T-cell (primary cell): ENCODE measurements at regions not wholly inside any gene's neighbourhood (a gene's known extent, or its start where the extent isn't known, plus 50 kb on each side); places are given as distances from the start of the nearest gene placed in this dataset.

Experiments used
- ATAC-seq, 4 experiments: fragments of 200-7000 bp in 3 of 4; fragments of 150-1000 bp in 1 of 4; cut with Tn5 transposase; replicated peaks in 1 of 4; 1 replicate in 3 of 4; 2 replicates in 1 of 4; pipeline ENCODE4 v1.10.0; 2021; ENCODE audit warnings: moderate library complexity in 3 of 4, mild to moderate bottlenecking in 2 of 4, moderate number of reproducible peaks in 1 of 4
- CTCF ChIA-PET, 2 donors: fragments of 300-600 bp; sonication (Branson Sonifier 250); formaldehyde crosslinking; loops; one replicate each; lab custom pipeline; 2022; ENCODE audit warnings: antibody characterized with exemption in 2 of 2; lab: Charles Lee
- POLR2A ChIA-PET, 2 donors: fragments of 300-600 bp; sonication (Branson Sonifier 250); formaldehyde crosslinking; loops; one replicate each; lab custom pipeline; 2022; ENCODE audit warnings: antibody characterized with exemption in 2 of 2; lab: Charles Lee
- DNase-seq, 35 experiments: peaks; one replicate each; pipeline versions ENCODE4 v3.0.0 to v3.0.0-alpha.2; 2013 to 2023
- H3K27ac ChIP-seq: one replicate; pipeline ENCODE4 v1.5.1; 2013; ENCODE audit warnings: low read length
- H3K27me3 ChIP-seq, 2 experiments: replicated peaks in 1 of 2; 1 replicate in 1 of 2; 2 replicates in 1 of 2; pipeline versions ENCODE4 v1.6.1 to v1.7.0; 2013; ENCODE audit warnings: low read length in 1 of 2, mixed read lengths in 1 of 2; ENCODE audit not compliant: control insufficient read depth in 2 of 2, insufficient read depth in 2 of 2; ENCODE audit errors: extremely low read depth in 1 of 2
- H3K36me3 ChIP-seq, 2 donors: 1 replicate in 1 of 2; 2 replicates in 1 of 2; pipeline versions ENCODE4 v1.6.1 to v1.7.0; 2013; ENCODE audit warnings: low read length in 1 of 2; ENCODE audit not compliant: control insufficient read depth in 2 of 2, insufficient read depth in 1 of 2; ENCODE audit errors: extremely low read depth in 1 of 2
- H3K4me1 ChIP-seq, 2 experiments: 1 replicate in 1 of 2; 2 replicates in 1 of 2; pipeline versions ENCODE4 v1.6.1 to v1.7.0; 2013; ENCODE audit warnings: low read length in 2 of 2, mixed read lengths in 1 of 2; ENCODE audit not compliant: insufficient read depth in 2 of 2, control insufficient read depth in 1 of 2; ENCODE audit errors: extremely low read depth in 1 of 2
- H3K4me3 ChIP-seq, 2 donors: 1 replicate in 1 of 2; 2 replicates in 1 of 2; pipeline versions ENCODE4 v1.5.1 to v1.7.0; 2013; ENCODE audit warnings: mild to moderate bottlenecking in 2 of 2, low read length in 1 of 2, moderate library complexity in 1 of 2; ENCODE audit not compliant: control insufficient read depth in 1 of 2; ENCODE audit errors: extremely low read depth in 1 of 2
- H3K9me3 ChIP-seq: 2 replicates; pipeline ENCODE4 v1.7.0; 2013
- H3K27ac Mint-ChIP-seq, 2 donors: one replicate each; pipeline ENCODE4 v1.8.0; 2020 to 2021; ENCODE audit warnings: mild to moderate bottlenecking in 2 of 2, mixed read lengths in 2 of 2
- H3K27me3 Mint-ChIP-seq, 2 donors: one replicate each; pipeline ENCODE4 v1.8.0; 2021 to 2022; ENCODE audit warnings: mixed read lengths in 2 of 2
- H3K36me3 Mint-ChIP-seq: one replicate; pipeline ENCODE4 v1.8.0; 2021; ENCODE audit warnings: mixed read lengths
- H3K4me1 Mint-ChIP-seq, 3 donors: one replicate each; pipeline ENCODE4 v1.8.0; 2020 to 2022; ENCODE audit warnings: mixed read lengths in 3 of 3, mild to moderate bottlenecking in 1 of 3
- H3K4me3 Mint-ChIP-seq, 3 donors: one replicate each; pipeline ENCODE4 v1.8.0; 2020 to 2022; ENCODE audit warnings: mild to moderate bottlenecking in 3 of 3, mixed read lengths in 3 of 3, moderate library complexity in 3 of 3
- H3K9me3 Mint-ChIP-seq, 3 donors: one replicate each; pipeline ENCODE4 v1.8.0; 2020 to 2022; ENCODE audit warnings: mixed read lengths in 3 of 3
- WGBS: methylation state at CpG from one replicate; pipeline ENCODE4 v1.1.5; 2013; ENCODE audit warnings: missing lambda C conversion rate; ENCODE audit not compliant: insufficient coverage; 5-methylcytosine and 5-hydroxymethylcytosine counted together

DNA sequence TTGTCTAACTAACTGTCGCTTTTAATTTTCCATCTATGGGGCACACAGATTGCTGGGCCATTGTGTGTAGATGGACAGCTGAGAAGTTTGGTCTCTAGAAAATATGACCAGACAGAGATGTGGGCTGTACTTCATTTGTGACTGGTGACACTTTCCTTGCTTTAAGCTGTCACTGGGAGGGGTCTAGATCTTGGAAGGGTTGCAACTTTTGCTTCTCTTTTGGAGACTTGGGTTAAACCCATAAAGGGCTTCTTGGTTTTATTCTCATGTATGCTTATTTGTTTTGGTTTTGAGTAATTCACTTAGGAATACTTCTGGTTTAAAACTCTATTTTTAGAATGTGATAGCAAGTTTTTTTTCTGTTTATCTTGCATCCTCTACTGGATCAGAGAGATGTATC is 80.2 kb downstream of the ETS2 start:
- Mint-ChIP-seq H3K27me3 (peaks cover 21 to 22% of the 10 kb centered on the region in 2 donors), H3K36me3 (no peaks in the 10 kb centered on the region), H3K9me3 (peaks cover 20 to 40% (median 26%) of the 10 kb centered on the region in 3 donors), H3K4me3 (no peak overlapping the region), H3K4me1 (no peaks in the 10 kb centered on the region), H3K27ac (no peak overlapping the region)
- Histone ChIP-seq H3K9me3 (peaks cover 4% of the 10 kb centered on the region), H3K4me1 (no peaks in the 10 kb centered on the region), H3K4me3 (no peak overlapping the region), H3K27me3 (no peaks in the 10 kb centered on the region), H3K27ac (no peak overlapping the region), H3K36me3 (no peaks in the 10 kb centered on the region)
- CTCF ChIA-PET = no interaction called here
- DNase-seq (no peak), ATAC-seq (no peak)
- no CpG with 5 or more reads among the region's 1 CpG for WGBS
- POLR2A ChIA-PET = no interaction called here

DNA sequence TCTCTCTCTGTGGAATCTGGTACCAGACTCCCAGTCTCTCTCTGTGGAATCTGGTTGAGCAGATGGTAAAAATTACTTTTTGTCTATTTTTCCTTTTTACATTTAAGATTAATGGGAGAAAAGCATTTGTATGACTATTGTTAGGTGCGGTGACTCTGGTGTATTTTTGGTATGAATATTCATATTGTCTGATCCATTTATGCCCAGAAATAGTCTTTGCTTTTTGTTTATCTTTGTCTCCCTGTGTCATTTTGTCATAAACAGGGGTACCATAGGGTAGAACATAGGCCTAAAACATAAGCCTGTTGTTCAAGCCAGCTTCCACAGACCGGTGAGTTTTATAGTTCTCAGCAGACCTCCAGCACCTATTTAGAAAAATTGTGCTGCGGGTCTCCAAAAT is 78.7 kb downstream of the ETS2 start:
- 100% methylated on average over 1 of the region's 3 CpGs for WGBS
- Histone ChIP-seq H3K9me3 (peaks cover 4% of the 10 kb centered on the region), H3K27me3 (no peaks in the 10 kb centered on the region), H3K4me1 (no peaks in the 10 kb centered on the region), H3K36me3 (no peaks in the 10 kb centered on the region), H3K4me3 (no peak overlapping the region), H3K27ac (no peak overlapping the region)
- no peaks in the 10 kb centered on the region for H3K36me3 Mint-ChIP-seq
- POLR2A ChIA-PET = no interaction called here
- no peak overlapping the region for H3K27ac Mint-ChIP-seq
- no peak for ATAC-seq
- H3K4me3 Mint-ChIP-seq = no peak overlapping the region
- CTCF ChIA-PET = no interaction called here
- no peak for DNase-seq
- H3K9me3 Mint-ChIP-seq = peaks cover 16 to 50% (median 28%) of the 10 kb centered on the region in 3 donors
- peaks cover 13 to 21% of the 10 kb centered on the region in 2 donors for H3K27me3 Mint-ChIP-seq
- H3K4me1 Mint-ChIP-seq = no peaks in the 10 kb centered on the region

DNA sequence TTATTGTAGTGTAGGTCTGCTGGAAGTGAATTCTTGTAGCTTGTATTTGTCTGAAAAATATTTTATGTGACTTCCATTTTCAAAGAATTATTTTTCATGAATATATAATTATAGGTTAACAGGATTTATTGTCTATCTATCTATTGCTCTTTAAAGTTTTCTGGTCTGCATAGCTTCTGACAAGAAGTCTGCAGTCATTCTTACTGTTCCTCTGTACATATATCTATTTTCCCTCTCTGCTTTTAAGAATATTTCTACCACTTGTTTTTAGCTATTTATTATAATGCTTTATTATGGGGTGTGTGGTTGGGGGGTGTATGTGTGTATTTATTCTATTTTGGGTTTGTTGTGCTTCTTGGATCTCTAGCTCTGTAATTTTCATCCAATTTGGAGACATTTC is 77.4 kb downstream of the ETS2 start:
- Histone ChIP-seq H3K4me1 (no peaks in the 10 kb centered on the region), H3K36me3 (no peaks in the 10 kb centered on the region), H3K27me3 (no peaks in the 10 kb centered on the region), H3K4me3 (no peak overlapping the region), H3K27ac (no peak overlapping the region), H3K9me3 (peaks cover 4% of the 10 kb centered on the region)
- DNase-seq (no peak), ATAC-seq (no peak)
- Mint-ChIP-seq H3K9me3 (peaks cover 19 to 48% (median 28%) of the 10 kb centered on the region in 3 donors), H3K27me3 (peaks cover 9 to 19% of the 10 kb centered on the region in 2 donors), H3K4me3 (no peak overlapping the region), H3K36me3 (no peaks in the 10 kb centered on the region), H3K4me1 (no peaks in the 10 kb centered on the region), H3K27ac (no peak overlapping the region)
- POLR2A ChIA-PET = interaction anchor here in 1 of 2 donors (0.6 kb wide), 1 partner anchor 45 kb away, joined by 3 read pairs; no protein-coding TSS in a partner anchor
- CTCF ChIA-PET = no interaction called here

DNA sequence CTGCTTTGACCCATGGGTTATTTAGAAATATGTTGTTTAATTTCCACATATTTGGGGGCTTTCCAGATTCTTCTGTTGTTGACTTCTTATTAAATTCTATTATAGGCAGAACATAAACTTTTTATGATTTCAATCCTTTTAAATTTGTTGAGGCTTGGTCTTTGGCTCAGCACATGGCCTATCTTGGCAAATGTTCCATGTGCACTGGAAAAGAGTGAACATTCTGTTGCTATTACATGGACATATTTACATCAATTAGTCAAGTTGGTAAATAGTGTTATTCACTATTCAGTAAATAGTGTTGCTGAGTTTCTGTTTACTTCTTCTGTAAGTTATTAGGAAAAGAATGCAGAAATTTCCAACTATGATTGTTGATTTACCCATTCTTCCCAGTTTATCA is 75.4 kb downstream of the ETS2 start:
- Mint-ChIP-seq H3K4me1 (no peaks in the 10 kb centered on the region), H3K27ac (no peak overlapping the region), H3K9me3 (peaks cover 13 to 34% (median 17%) of the 10 kb centered on the region in 3 donors), H3K27me3 (peaks cover 9 to 12% of the 10 kb centered on the region in 2 donors), H3K36me3 (no peaks in the 10 kb centered on the region), H3K4me3 (no peak overlapping the region)
- Histone ChIP-seq H3K36me3 (no peaks in the 10 kb centered on the region), H3K27ac (no peak overlapping the region), H3K4me3 (no peak overlapping the region), H3K27me3 (peaks cover 0 to 6% of the 10 kb centered on the region in 2 experiments), H3K4me1 (no peaks in the 10 kb centered on the region), H3K9me3 (peaks cover 4% of the 10 kb centered on the region)
- ATAC-seq (no peak), DNase-seq (no peak)
- ChIA-PET POLR2A (no interaction called here), CTCF (no interaction called here)

DNA sequence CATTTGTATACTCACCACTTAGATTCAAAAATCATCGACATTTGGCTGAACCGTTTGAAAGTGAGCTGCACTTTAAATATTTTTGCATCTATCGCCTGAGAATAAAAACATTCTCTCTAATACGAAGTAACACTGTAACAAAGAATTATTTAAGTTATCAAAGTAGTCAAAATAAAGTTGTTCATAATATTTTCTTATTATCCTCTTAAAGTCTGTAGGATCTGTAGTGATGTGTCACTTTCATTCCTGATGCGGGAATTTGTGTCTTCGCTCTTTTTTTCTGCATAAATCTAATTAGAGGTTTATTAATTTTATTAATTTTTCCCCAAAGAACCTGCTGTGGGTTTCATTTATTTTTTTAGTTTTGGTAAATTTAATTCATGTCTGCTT is 74.8 kb downstream of the ETS2 start:
- CTCF ChIA-PET = no interaction called here
- Mint-ChIP-seq H3K27me3 (peaks cover 9 to 10% of the 10 kb centered on the region in 2 donors), H3K4me1 (no peaks in the 10 kb centered on the region), H3K27ac (no peak overlapping the region), H3K36me3 (no peaks in the 10 kb centered on the region), H3K4me3 (no peak overlapping the region), H3K9me3 (peaks cover 13 to 31% (median 15%) of the 10 kb centered on the region in 3 donors)
- DNase-seq = no peak
- H3K9me3 ChIP-seq = peaks cover 4% of the 10 kb centered on the region
- ATAC-seq = no peak
- H3K4me1 ChIP-seq = no peaks in the 10 kb centered on the region
- H3K4me3 ChIP-seq = no peak overlapping the region
- no peak overlapping the region for H3K27ac ChIP-seq
- H3K36me3 ChIP-seq = no peaks in the 10 kb centered on the region
- POLR2A ChIA-PET = no interaction called here
- H3K27me3 ChIP-seq = peaks cover 0 to 6% of the 10 kb centered on the region in 2 experiments
- WGBS = 100% methylated on average over 2 of the region's 6 CpGs

DNA sequence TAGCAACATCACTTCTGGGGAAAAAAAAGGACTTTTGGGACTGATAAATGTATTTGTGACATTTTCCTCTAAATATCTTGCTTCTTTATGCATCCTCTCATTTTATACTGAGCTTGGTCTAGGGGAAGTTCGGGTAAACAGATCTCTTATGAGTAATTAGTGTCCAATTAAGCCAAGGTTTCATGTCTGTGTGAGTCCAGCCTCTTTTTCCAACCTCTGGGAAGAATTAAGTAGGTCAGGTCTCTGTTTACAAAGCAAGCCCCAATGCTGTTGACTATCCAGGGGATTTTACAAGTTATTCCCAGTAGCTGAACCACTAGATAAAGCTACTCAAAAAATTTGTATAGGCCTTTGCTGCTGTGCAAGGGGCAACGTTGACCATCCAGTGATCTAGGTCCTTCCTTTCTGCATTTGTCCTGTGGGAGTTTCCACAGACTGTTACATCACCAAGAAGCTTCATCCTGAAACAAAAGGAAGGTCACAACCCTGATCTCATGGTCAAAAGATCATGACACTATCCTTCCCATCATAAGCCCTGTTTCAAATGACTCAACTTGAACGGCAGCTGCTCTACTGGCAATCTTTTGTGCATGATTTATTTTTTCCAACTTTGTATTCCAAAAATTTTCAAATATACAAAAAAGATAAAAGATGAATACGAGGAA is 74.3 kb downstream of the ETS2 start:
- ATAC-seq = no peak
- WGBS = 73% methylated on average over 3 of the region's 4 CpGs
- DNase-seq = no peak
- Histone ChIP-seq H3K36me3 (no peaks in the 10 kb centered on the region), H3K9me3 (peaks cover 4% of the 10 kb centered on the region), H3K4me1 (no peaks in the 10 kb centered on the region), H3K27me3 (peaks cover 0 to 6% of the 10 kb centered on the region in 2 experiments), H3K27ac (no peak overlapping the region), H3K4me3 (no peak overlapping the region)
- Mint-ChIP-seq H3K27ac (no peak overlapping the region), H3K27me3 (peaks cover 9 to 10% of the 10 kb centered on the region in 2 donors), H3K4me1 (no peaks in the 10 kb centered on the region), H3K4me3 (no peak overlapping the region), H3K9me3 (peaks cover 13 to 31% (median 15%) of the 10 kb centered on the region in 3 donors), H3K36me3 (no peaks in the 10 kb centered on the region)
- ChIA-PET POLR2A (no interaction called here), CTCF (no interaction called here)
